T-cell (primary cell): ENCODE measurements at regions not wholly inside any gene's neighbourhood (a gene's known extent, or its start where the extent isn't known, plus 50 kb on each side); places are given as distances from the start of the nearest gene placed in this dataset.
"Not testable (repeated sequence)": the region's sequence is repeated elsewhere in the genome, so short reads cannot be mapped to it uniquely, and the experiment has no call there.

Source experiments
- ATAC-seq, 4 experiments: fragments of 200-7000 bp in 3 of 4; fragments of 150-1000 bp in 1 of 4; cut with Tn5 transposase; replicated peaks in 1 of 4; 1 replicate in 3 of 4; 2 replicates in 1 of 4; pipeline ENCODE4 v1.10.0; 2021; ENCODE audit warnings: moderate library complexity in 3 of 4, mild to moderate bottlenecking in 2 of 4, moderate number of reproducible peaks in 1 of 4
- CTCF ChIA-PET, 2 donors: fragments of 300-600 bp; sonication (Branson Sonifier 250); formaldehyde crosslinking; loops; one replicate each; lab custom pipeline; 2022; ENCODE audit warnings: antibody characterized with exemption in 2 of 2; lab: Charles Lee
- POLR2A ChIA-PET, 2 donors: fragments of 300-600 bp; sonication (Branson Sonifier 250); formaldehyde crosslinking; loops; one replicate each; lab custom pipeline; 2022; ENCODE audit warnings: antibody characterized with exemption in 2 of 2; lab: Charles Lee
- DNase-seq, 35 experiments: peaks; one replicate each; pipeline versions ENCODE4 v3.0.0 to v3.0.0-alpha.2; 2013 to 2023
- H3K27ac ChIP-seq: one replicate; pipeline ENCODE4 v1.5.1; 2013; ENCODE audit warnings: low read length
- H3K27me3 ChIP-seq, 2 experiments: replicated peaks in 1 of 2; 1 replicate in 1 of 2; 2 replicates in 1 of 2; pipeline versions ENCODE4 v1.6.1 to v1.7.0; 2013; ENCODE audit warnings: low read length in 1 of 2, mixed read lengths in 1 of 2; ENCODE audit not compliant: control insufficient read depth in 2 of 2, insufficient read depth in 2 of 2; ENCODE audit errors: extremely low read depth in 1 of 2
- H3K36me3 ChIP-seq, 2 donors: 1 replicate in 1 of 2; 2 replicates in 1 of 2; pipeline versions ENCODE4 v1.6.1 to v1.7.0; 2013; ENCODE audit warnings: low read length in 1 of 2; ENCODE audit not compliant: control insufficient read depth in 2 of 2, insufficient read depth in 1 of 2; ENCODE audit errors: extremely low read depth in 1 of 2
- H3K4me1 ChIP-seq, 2 experiments: 1 replicate in 1 of 2; 2 replicates in 1 of 2; pipeline versions ENCODE4 v1.6.1 to v1.7.0; 2013; ENCODE audit warnings: low read length in 2 of 2, mixed read lengths in 1 of 2; ENCODE audit not compliant: insufficient read depth in 2 of 2, control insufficient read depth in 1 of 2; ENCODE audit errors: extremely low read depth in 1 of 2
- H3K4me3 ChIP-seq, 2 donors: 1 replicate in 1 of 2; 2 replicates in 1 of 2; pipeline versions ENCODE4 v1.5.1 to v1.7.0; 2013; ENCODE audit warnings: mild to moderate bottlenecking in 2 of 2, low read length in 1 of 2, moderate library complexity in 1 of 2; ENCODE audit not compliant: control insufficient read depth in 1 of 2; ENCODE audit errors: extremely low read depth in 1 of 2
- H3K9me3 ChIP-seq: 2 replicates; pipeline ENCODE4 v1.7.0; 2013
- H3K27ac Mint-ChIP-seq, 2 donors: one replicate each; pipeline ENCODE4 v1.8.0; 2020 to 2021; ENCODE audit warnings: mild to moderate bottlenecking in 2 of 2, mixed read lengths in 2 of 2
- H3K27me3 Mint-ChIP-seq, 2 donors: one replicate each; pipeline ENCODE4 v1.8.0; 2021 to 2022; ENCODE audit warnings: mixed read lengths in 2 of 2
- H3K36me3 Mint-ChIP-seq: one replicate; pipeline ENCODE4 v1.8.0; 2021; ENCODE audit warnings: mixed read lengths
- H3K4me1 Mint-ChIP-seq, 3 donors: one replicate each; pipeline ENCODE4 v1.8.0; 2020 to 2022; ENCODE audit warnings: mixed read lengths in 3 of 3, mild to moderate bottlenecking in 1 of 3
- H3K4me3 Mint-ChIP-seq, 3 donors: one replicate each; pipeline ENCODE4 v1.8.0; 2020 to 2022; ENCODE audit warnings: mild to moderate bottlenecking in 3 of 3, mixed read lengths in 3 of 3, moderate library complexity in 3 of 3
- H3K9me3 Mint-ChIP-seq, 3 donors: one replicate each; pipeline ENCODE4 v1.8.0; 2020 to 2022; ENCODE audit warnings: mixed read lengths in 3 of 3
- WGBS: methylation state at CpG from one replicate; pipeline ENCODE4 v1.1.5; 2013; ENCODE audit warnings: missing lambda C conversion rate; ENCODE audit not compliant: insufficient coverage; 5-methylcytosine and 5-hydroxymethylcytosine counted together

- ATAC-seq = no peak
- Histone ChIP-seq H3K27me3 (no peaks in the 10 kb centered on the region), H3K27ac (no peak overlapping the region), H3K9me3 (no peaks in the 10 kb centered on the region), H3K4me1 (no peaks in the 10 kb centered on the region), H3K36me3 (no peaks in the 10 kb centered on the region), H3K4me3 (no peak overlapping the region)
- Mint-ChIP-seq H3K4me3 (no peak overlapping the region), H3K27ac (no peak overlapping the region), H3K4me1 (no peaks in the 10 kb centered on the region), H3K27me3 (no peaks in the 10 kb centered on the region), H3K36me3 (no peaks in the 10 kb centered on the region), H3K9me3 (peaks cover 0 to 18% (median 13%) of the 10 kb centered on the region in 3 donors)
- CTCF ChIA-PET = no interaction called here
- no peak for DNase-seq
- POLR2A ChIA-PET = no interaction called here
- no CpG with 5 or more reads among the region's 1 CpG for WGBS
These were observed 675.8 kb upstream of the SLITRK6 start for GRCh38 chr13:86474971-86475370.

- Histone ChIP-seq H3K4me3 (no peak overlapping the region), H3K27ac (no peak overlapping the region), H3K9me3 (no peaks in the 10 kb centered on the region), H3K27me3 (no peaks in the 10 kb centered on the region), H3K36me3 (no peaks in the 10 kb centered on the region), H3K4me1 (no peaks in the 10 kb centered on the region)
- no CpG with 5 or more reads among the region's 5 CpGs for WGBS
- H3K4me3 Mint-ChIP-seq = no peak overlapping the region
- H3K27ac Mint-ChIP-seq = no peak overlapping the region
- no peaks in the 10 kb centered on the region for H3K27me3 Mint-ChIP-seq
- H3K4me1 Mint-ChIP-seq = no peaks in the 10 kb centered on the region
- H3K9me3 Mint-ChIP-seq = peaks cover 0 to 16% (median 13%) of the 10 kb centered on the region in 3 donors
- DNase-seq (no peak), ATAC-seq (no peak)
- no peaks in the 10 kb centered on the region for H3K36me3 Mint-ChIP-seq
- ChIA-PET POLR2A (no interaction called here), CTCF (no interaction called here)
These were observed 677.4 kb upstream of the SLITRK6 start for GRCh38 chr13:86476656-86477055.

GRCh38 chr13:86486582-86486981 is 687.4 kb upstream of the SLITRK6 start:
- WGBS = 100% methylated on average over 1 of the region's 3 CpGs
- H3K9me3 Mint-ChIP-seq = peaks cover 3 to 8% (median 8%) of the 10 kb centered on the region in 3 donors

GRCh38 chr13:86491121-86491520 is 691.9 kb upstream of the SLITRK6 start:
- no peaks in the 10 kb centered on the region for H3K36me3 Mint-ChIP-seq
- no peaks in the 10 kb centered on the region for H3K27me3 ChIP-seq
- CTCF ChIA-PET = no interaction called here
- WGBS = no CpG with 5 or more reads among the region's 1 CpG
- H3K36me3 ChIP-seq = no peaks in the 10 kb centered on the region
- peaks cover 3 to 8% (median 7%) of the 10 kb centered on the region in 3 donors for H3K9me3 Mint-ChIP-seq
- H3K9me3 ChIP-seq = no peaks in the 10 kb centered on the region
- ATAC-seq (no peak), DNase-seq (no peak)
- H3K27ac ChIP-seq = no peak overlapping the region
- H3K4me3 Mint-ChIP-seq = no peak overlapping the region
- POLR2A ChIA-PET = interaction anchor here in 1 of 2 donors (0.8 kb wide), 1 partner anchor 21 kb away, joined by 3 read pairs; no protein-coding TSS in a partner anchor
- H3K27ac Mint-ChIP-seq = no peak overlapping the region
- H3K27me3 Mint-ChIP-seq = no peaks in the 10 kb centered on the region
- H3K4me1 Mint-ChIP-seq = no peaks in the 10 kb centered on the region
- H3K4me1 ChIP-seq = no peaks in the 10 kb centered on the region
- H3K4me3 ChIP-seq = no peak overlapping the region

More at GRCh38 chr13:86486582-86486981, 687.4 kb upstream of the SLITRK6 start:
- no peaks in the 10 kb centered on the region for H3K4me1 Mint-ChIP-seq
- no peak overlapping the region for H3K27ac Mint-ChIP-seq
- no peaks in the 10 kb centered on the region for H3K9me3 ChIP-seq
- no peaks in the 10 kb centered on the region for H3K27me3 Mint-ChIP-seq
- no peaks in the 10 kb centered on the region for H3K36me3 Mint-ChIP-seq
- H3K4me3 Mint-ChIP-seq = no peak overlapping the region
- H3K4me1 ChIP-seq = no peaks in the 10 kb centered on the region
- ChIA-PET CTCF (no interaction called here), POLR2A (no interaction called here)
- no peaks in the 10 kb centered on the region for H3K36me3 ChIP-seq
- no peak overlapping the region for H3K27ac ChIP-seq
- no peak overlapping the region for H3K4me3 ChIP-seq
- no peaks in the 10 kb centered on the region for H3K27me3 ChIP-seq
- no peak for ATAC-seq
- DNase-seq = no peak

GRCh38 chr13:86501931-86502330 is 702.7 kb upstream of the SLITRK6 start:
- CTCF ChIA-PET, H3K4me1 Mint-ChIP-seq, H3K4me1 ChIP-seq, H3K27me3 Mint-ChIP-seq, H3K27me3 ChIP-seq, DNase-seq, H3K27ac Mint-ChIP-seq, H3K4me3 Mint-ChIP-seq, H3K9me3 ChIP-seq, H3K4me3 ChIP-seq, H3K36me3 Mint-ChIP-seq, POLR2A ChIA-PET, H3K36me3 ChIP-seq, H3K27ac ChIP-seq, ATAC-seq: not testable (repeated sequence)
- WGBS = 100% methylated on average over 7 of the region's 10 CpGs
- peaks cover 2 to 11% (median 3%) of the 10 kb centered on the region in 3 donors for H3K9me3 Mint-ChIP-seq

- no CpG with 5 or more reads among the region's 2 CpGs for WGBS
- DNase-seq = no peak
- ATAC-seq = no peak
- Histone ChIP-seq H3K4me3 (no peak overlapping the region), H3K27ac (no peak overlapping the region), H3K4me1 (no peaks in the 10 kb centered on the region), H3K27me3 (no peaks in the 10 kb centered on the region), H3K9me3 (peaks cover 2% of the 10 kb centered on the region), H3K36me3 (no peaks in the 10 kb centered on the region)
- POLR2A ChIA-PET = no interaction called here
- no peak overlapping the region for H3K27ac Mint-ChIP-seq
- no peaks in the 10 kb centered on the region for H3K36me3 Mint-ChIP-seq
- H3K9me3 Mint-ChIP-seq = peaks cover 9 to 24% (median 11%) of the 10 kb centered on the region in 3 donors
- CTCF ChIA-PET = no interaction called here
- no peaks in the 10 kb centered on the region for H3K27me3 Mint-ChIP-seq
- no peaks in the 10 kb centered on the region for H3K4me1 Mint-ChIP-seq
- H3K4me3 Mint-ChIP-seq = no peak overlapping the region
These were observed 711.6 kb upstream of the SLITRK6 start for GRCh38 chr13:86510792-86511191.

GRCh38 chr13:86541461-86541860 is 742.2 kb upstream of the SLITRK6 start:
- Mint-ChIP-seq H3K4me1 (no peaks in the 10 kb centered on the region), H3K4me3 (no peak overlapping the region), H3K36me3 (no peaks in the 10 kb centered on the region), H3K9me3 (peaks cover 3 to 7% (median 3%) of the 10 kb centered on the region in 3 donors), H3K27ac (no peak overlapping the region), H3K27me3 (no peaks in the 10 kb centered on the region)
- Histone ChIP-seq H3K27me3 (no peaks in the 10 kb centered on the region), H3K36me3 (no peaks in the 10 kb centered on the region), H3K4me1 (no peaks in the 10 kb centered on the region), H3K27ac (no peak overlapping the region), H3K9me3 (no peaks in the 10 kb centered on the region), H3K4me3 (no peak overlapping the region)
- ATAC-seq = no peak
- WGBS = no CpG with 5 or more reads among the region's 3 CpGs
- no peak for DNase-seq
- CTCF ChIA-PET = no interaction called here
- POLR2A ChIA-PET = interaction anchor here in 1 of 2 donors (0.7 kb wide), 1 partner anchor 126 kb away, joined by 3 read pairs; no protein-coding TSS in a partner anchor
